GM18867 (cell line): ENCODE measurements at regions not wholly inside any gene's neighbourhood (a gene's known extent, or its start where the extent isn't known, plus 50 kb on each side); places are given as distances from the start of the nearest gene placed in this dataset.

Source experiments
- ATAC-seq: cut with Tn5 transposase; IDR thresholded peaks from one replicate; pipeline ENCODE4 v1.9.1; 2021; ENCODE audit warnings: mild to moderate bottlenecking, moderate library complexity; ENCODE audit not compliant: unreplicated experiment

GRCh38 chr10:14468023-14468441 lies 137.3 kb upstream of the FRMD4A start:
- no peak for ATAC-seq

GRCh38 chr10:14466257-14466656 lies 135.5 kb upstream of the FRMD4A start:
- no peak for ATAC-seq

- ATAC-seq: no peak
Observed at GRCh38 chr10:14460447-14460846, 129.7 kb upstream of the FRMD4A start.

GRCh38 chr10:14459665-14460064 lies 128.9 kb upstream of the FRMD4A start:
- no peak for ATAC-seq

- ATAC-seq: no peak
Observed at GRCh38 chr10:14456870-14457266, 126.1 kb upstream of the FRMD4A start.

GRCh38 chr10:14456218-14456869 lies 125.6 kb upstream of the FRMD4A start:
- no peak for ATAC-seq

GRCh38 chr10:14454629-14455028 lies 123.9 kb upstream of the FRMD4A start:
- no peak for ATAC-seq

GRCh38 chr10:14454206-14454605 lies 123.5 kb upstream of the FRMD4A start:
- no peak for ATAC-seq

GRCh38 chr10:14453593-14453992 lies 122.9 kb upstream of the FRMD4A start:
- no peak for ATAC-seq

GRCh38 chr10:14451341-14451740 lies 120.6 kb upstream of the FRMD4A start:
- ATAC-seq: no peak

- ATAC-seq: no peak
Observed at GRCh38 chr10:14450041-14450491, 119.3 kb upstream of the FRMD4A start.

- no peak for ATAC-seq
Observed at GRCh38 chr10:14449293-14449815, 118.6 kb upstream of the FRMD4A start.

GRCh38 chr10:14448197-14448990 lies 117.7 kb upstream of the FRMD4A start:
- no peak for ATAC-seq

- no peak for ATAC-seq
Observed at GRCh38 chr10:14447094-14447839, 116.5 kb upstream of the FRMD4A start.

- no peak for ATAC-seq
Observed at GRCh38 chr10:14439451-14440259, 108.9 kb upstream of the FRMD4A start.

GRCh38 chr10:14438576-14438975 lies 107.9 kb upstream of the FRMD4A start:
- ATAC-seq: no peak

- ATAC-seq: no peak
Observed at GRCh38 chr10:14438057-14438456, 107.3 kb upstream of the FRMD4A start.

- ATAC-seq: no peak
Observed at GRCh38 chr10:14435976-14436632, 105.4 kb upstream of the FRMD4A start.

- ATAC-seq: no peak
Observed at GRCh38 chr10:14433147-14433546, 102.4 kb upstream of the FRMD4A start.

- ATAC-seq: no peak
Observed at GRCh38 chr10:14431868-14432267, 101.1 kb upstream of the FRMD4A start.
